ENCODE measurements at regions not wholly inside any gene's neighbourhood (a gene's known extent, or its start where the extent isn't known, plus 50 kb on each side); places are given as distances from the start of the nearest gene placed in this dataset.
"Not testable (repeated sequence)": the region's sequence is repeated elsewhere in the genome, so short reads cannot be mapped to it uniquely, and the experiment has no call there.

DNA sequence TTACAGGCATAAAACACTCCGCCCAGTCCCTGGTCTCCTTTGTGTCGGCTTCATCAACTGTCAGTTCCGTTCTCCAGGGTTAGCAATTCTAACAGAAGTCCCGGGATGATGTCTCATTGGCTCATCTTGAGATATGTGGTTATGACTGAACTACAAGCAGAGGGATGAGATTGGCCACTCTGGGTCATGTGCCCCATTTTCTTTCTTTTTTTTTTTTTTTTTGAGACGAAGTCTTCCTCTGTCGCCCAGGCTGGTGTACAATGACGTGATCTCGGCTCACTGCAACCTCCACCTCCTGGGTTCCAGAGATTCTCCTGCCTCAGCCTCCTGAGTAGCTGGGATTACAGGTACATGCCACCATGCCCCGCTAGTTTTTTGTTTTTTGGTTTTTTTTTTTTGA is 95.4 kb upstream of the MRI1 start:
- in situ Hi-C loops (cut with HindIII; ENCODE audit: low pct_unique_long_range_greater_than_20kb, low sequenced_read_pairs), result no loop called here
- no peak for DNase-seq (ENCODE audit: low read depth, low spot score)

DNA sequence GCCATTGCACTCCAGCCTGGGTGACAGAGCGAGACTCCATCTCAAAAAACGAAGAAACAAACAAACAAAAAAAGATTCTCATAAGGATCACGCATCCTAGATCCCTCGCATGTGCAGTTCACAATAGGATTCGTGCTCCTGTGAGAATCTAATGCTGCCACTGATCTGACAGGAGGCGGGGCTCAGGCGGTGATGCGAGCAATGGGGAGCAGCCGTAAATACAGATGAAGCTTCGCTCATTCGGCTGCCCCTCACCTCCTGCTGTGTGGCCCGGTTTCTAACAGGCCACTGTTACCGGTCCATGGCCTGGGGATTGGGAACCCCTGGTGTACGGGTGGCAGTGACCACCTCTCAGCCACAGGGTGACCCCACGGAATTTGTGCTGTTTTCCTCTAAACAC is 98.2 kb upstream of the MRI1 start:
- DNase-seq (ENCODE audit: low read depth, low spot score), result no peak
- in situ Hi-C loops (cut with HindIII; ENCODE audit: low pct_unique_long_range_greater_than_20kb, low sequenced_read_pairs), result no loop called here

DNA sequence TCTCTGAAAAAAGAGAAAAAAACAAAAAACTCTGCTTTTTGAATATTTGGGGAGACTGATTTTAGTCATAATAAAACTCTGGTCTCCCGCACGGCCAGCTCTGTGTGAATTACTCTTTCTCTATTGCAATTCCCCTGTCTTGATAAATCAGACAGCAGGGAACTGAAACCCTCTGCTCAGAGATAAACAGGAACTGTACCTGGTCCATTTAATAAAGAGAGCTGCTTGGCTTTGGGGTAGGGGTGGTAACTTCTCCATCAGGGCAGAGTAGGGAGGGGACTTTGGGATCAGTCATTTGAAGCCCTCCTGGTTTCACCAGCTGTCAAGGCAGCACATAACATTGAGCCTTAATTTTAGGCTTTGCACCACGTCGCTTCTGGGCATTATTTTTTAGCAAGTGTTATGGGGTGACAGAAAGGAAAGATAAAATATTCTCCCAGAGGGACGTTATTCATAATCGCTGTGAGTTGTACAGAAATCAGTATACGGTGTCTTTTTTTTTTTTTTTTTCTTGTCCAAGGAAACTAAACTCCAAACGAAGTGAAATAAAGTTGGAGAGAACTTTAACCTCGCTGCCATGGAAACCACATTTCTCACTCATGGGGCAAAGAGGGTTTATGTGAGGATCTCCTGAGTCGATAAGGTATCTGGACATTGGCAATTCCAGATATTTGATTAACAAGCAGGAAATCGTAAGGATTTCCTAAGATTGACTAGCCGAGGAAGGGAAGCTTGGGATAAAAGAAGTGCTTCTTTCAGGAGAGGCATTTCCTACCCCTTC is 99.0 kb upstream of the MRI1 start:
- in situ Hi-C loops (cut with HindIII; ENCODE audit: low pct_unique_long_range_greater_than_20kb, low sequenced_read_pairs), result no loop called here

DNA sequence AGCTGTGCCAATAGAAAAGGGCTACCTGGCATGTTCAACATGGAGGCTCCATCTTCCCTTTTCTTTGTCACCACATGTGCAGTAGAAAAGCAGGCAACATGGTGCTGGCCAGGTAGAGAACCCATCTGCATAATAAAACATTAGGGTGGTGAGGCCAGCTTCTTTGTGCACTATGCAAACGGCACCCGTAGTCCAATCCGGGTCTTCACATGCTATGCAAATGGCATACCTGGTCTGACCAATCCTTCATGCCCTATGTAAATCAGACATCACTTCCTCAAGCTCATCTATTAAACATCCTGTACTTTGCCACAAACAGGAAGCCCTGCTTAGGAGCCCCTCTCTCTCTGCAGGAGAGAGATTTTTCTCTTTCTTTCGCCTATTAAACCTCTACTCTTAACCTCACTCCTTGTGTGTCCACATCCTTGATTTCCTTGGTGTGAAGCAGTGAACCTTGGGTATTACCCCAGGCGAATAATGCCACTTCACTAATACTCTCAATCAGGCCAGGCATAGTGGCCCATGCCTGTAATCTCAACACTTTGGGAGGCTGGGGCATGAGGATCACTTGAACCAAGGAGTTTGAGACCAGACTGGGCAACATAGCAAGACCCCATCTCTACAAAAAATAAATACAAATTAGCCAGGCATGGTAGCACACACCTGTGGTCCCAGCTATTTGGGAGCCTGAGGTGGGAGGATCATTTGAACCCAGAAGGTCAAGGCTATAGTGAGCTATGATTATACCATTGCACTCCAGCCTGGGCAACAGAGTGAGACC is 111.3 kb upstream of the MRI1 start:
- no peak for DNase-seq (ENCODE audit: low read depth, low spot score)
- in situ Hi-C loops (cut with HindIII; ENCODE audit: low pct_unique_long_range_greater_than_20kb, low sequenced_read_pairs), result no loop called here

More for the DNA sequence above, 99.0 kb upstream of the MRI1 start:
- DNase-seq (ENCODE audit: low read depth, low spot score), result no peak

DNA sequence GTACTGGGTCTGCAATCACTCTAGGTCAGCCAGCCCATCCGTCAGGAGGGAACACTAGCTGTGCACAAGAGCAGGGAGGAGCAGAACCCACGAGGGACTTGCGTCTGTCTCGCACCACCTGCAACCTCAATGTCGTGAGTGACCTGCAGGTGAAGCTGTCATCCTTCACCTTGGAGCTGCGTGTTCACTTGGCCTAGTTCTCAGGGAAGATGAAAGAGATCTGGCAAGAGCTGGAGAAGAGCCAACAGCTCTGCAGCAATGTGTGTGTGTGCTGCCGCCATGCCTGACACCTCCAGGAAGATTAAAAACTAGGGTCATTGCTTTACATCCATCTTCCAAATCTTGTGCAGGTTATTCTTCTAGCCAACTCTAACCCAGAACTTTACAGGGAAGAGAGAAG is 117.6 kb upstream of the MRI1 start:
- in situ Hi-C loops (cut with HindIII; ENCODE audit: low pct_unique_long_range_greater_than_20kb, low sequenced_read_pairs), result no loop called here
- DNase-seq (ENCODE audit: low read depth, low spot score), result no peak

DNA sequence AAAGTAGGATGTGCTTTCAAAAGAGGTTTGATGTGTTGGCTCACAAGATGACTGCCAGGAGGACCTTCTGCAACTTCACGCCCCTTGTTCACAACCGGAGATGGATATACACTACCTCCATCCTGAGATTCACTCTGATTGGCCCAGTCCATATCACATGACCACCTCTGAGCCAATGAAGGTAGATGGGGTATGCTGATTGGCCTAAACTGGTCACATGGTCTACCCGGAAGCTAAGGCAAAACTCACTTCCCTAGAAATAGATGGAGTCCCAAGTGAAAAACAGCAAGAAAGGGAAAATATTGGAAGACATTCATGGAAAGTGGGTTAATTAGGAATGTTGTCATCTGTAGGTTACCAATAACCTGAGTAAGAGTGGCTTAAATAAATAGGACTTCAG is 119.7 kb upstream of the MRI1 start:
- peak; percentile 14 for DNase-seq (ENCODE audit: low read depth, low spot score)
- in situ Hi-C loops (cut with HindIII; ENCODE audit: low pct_unique_long_range_greater_than_20kb, low sequenced_read_pairs), result no loop called here

DNA sequence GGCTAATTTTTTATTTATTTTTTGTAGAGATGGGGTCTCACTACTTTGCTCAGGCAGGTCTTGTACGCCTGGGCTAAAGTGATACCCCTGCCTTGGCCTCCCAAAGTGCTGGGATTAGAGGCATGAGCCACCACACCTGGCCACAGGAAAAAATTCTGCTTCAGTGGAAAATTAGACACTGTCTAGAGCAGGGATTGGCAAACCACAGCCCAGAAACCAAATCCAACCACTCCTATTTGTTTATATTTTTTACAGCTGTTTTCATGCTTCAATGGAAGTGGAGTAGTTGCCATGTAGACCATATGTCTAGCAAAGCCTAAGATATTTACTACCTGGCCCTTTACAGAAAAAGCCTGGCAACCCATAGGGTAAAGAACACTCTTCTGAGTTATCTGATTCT is 123.7 kb upstream of the MRI1 start:
- in situ Hi-C loops (cut with HindIII; ENCODE audit: low pct_unique_long_range_greater_than_20kb, low sequenced_read_pairs), result no loop called here
- no peak for DNase-seq (ENCODE audit: low read depth, low spot score)

DNA sequence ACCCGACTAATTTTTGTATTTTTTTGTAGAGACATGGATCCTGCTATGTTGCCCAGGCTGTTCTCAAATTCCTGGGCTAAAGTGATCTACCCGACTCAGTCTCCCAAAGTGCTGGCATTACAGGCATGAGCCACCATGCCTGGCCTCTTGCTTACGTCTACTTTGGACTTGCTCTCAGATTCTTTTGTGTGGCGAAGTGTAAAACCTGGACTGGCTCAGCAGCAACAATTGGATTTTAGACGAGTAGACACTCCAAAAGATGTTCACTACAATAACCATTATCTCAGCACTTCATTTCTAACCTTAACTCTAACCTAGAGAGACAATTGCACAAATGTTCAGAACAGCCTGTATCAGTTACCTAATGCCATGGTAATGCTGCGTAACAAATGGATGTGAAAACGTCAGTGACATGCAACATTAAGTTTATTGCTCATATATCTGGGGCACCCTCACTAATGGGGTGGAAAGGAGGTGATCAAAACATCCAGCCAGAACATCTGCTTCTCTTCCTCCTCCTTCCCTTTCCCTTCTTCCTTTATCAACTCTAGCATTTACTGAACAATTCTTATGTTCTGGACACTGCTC is 124.9 kb upstream of the MRI1 start:
- in situ Hi-C loops (cut with HindIII; ENCODE audit: low pct_unique_long_range_greater_than_20kb, low sequenced_read_pairs), result no loop called here
- DNase-seq (ENCODE audit: low read depth, low spot score), result no peak

DNA sequence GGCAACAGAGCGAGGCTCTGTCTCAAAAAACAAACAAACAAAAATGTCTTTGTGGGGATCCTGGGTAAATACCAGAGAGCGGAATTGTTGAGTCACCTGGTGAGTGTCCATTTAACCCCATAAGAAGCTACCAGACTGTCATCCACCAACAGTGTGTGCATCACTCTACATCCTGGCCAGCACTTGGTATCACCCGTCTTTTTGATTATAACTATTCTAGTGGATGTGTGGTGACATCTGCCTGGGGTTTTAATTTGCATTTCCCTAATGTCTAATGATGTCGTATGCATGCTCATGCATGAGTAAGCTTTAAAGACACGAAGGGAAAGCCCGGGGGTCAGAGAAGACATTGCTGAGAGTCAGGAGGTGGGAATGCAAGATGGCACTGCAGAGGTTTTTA is 126.7 kb upstream of the MRI1 start:
- no peak for DNase-seq (ENCODE audit: low read depth, low spot score)
- in situ Hi-C loops (cut with HindIII; ENCODE audit: low pct_unique_long_range_greater_than_20kb, low sequenced_read_pairs), result no loop called here

DNA sequence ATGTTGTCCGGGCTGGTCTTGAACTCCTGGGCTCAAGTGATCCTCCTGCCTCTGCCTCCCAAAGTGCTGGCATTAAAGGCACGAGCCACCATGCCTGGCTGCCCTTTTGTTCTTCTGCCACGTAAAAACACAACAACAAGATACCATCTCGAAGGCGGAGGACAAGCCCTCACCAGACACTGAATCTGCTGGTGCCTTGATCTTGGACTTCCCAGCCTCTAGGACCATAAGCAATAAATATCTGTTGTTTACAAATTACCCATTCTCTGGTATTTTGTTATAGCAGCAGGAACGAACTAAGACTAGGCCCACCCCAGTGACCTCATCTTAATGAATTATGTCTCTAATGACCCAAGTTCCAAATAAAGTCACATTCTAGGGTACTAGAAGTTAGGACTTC is 128.4 kb upstream of the CACNA1A start:
- in situ Hi-C loops (cut with HindIII; ENCODE audit: low pct_unique_long_range_greater_than_20kb, low sequenced_read_pairs), result no loop called here
- no peak for DNase-seq (ENCODE audit: low read depth, low spot score)

DNA sequence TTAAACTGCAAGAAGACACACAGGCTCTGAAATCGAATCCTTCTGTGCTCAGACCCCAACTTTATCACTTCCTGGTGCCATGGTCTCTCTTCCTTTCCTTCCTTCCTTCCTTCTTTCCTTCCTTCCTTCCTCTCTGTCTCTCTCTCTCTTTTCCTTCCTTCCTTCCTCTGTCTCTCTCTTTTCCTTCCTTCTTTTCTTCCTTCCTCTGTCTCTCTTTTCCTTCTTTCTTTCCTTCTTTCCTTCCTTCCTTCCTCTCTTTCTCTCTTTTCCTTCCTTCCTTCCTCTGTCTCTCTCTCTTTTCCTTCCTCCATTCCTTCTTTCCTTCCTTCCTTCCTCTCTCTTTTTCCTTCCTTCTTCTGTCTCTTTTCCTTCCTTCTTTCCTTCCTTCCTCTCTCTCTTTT is 127.2 kb upstream of the CACNA1A start:
- in situ Hi-C loops (cut with HindIII; ENCODE audit: low pct_unique_long_range_greater_than_20kb, low sequenced_read_pairs), result no loop called here
- DNase-seq (ENCODE audit: low read depth, low spot score), result no peak

DNA sequence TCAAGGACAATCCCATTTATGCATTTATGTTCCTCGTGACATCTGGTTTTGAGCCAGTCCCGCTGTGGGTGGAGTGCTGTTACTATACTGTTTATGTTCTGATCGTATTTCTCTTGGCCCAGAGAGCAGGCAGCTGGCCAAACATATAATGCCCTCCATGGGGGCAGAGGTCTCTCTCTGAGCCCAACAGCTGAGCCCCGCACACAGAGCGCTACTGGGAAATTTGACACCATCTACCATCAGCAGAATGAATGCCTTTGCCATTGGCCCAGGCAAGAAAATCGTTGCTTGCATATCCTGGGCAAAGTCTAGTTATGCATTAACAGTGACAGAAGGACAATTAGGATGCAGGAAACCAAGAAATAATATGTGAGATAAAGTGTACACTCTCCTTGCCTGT is 126.8 kb upstream of the CACNA1A start:
- peak; percentile 23 for DNase-seq (ENCODE audit: low read depth, low spot score)
- in situ Hi-C loops (cut with HindIII; ENCODE audit: low pct_unique_long_range_greater_than_20kb, low sequenced_read_pairs), result no loop called here

DNA sequence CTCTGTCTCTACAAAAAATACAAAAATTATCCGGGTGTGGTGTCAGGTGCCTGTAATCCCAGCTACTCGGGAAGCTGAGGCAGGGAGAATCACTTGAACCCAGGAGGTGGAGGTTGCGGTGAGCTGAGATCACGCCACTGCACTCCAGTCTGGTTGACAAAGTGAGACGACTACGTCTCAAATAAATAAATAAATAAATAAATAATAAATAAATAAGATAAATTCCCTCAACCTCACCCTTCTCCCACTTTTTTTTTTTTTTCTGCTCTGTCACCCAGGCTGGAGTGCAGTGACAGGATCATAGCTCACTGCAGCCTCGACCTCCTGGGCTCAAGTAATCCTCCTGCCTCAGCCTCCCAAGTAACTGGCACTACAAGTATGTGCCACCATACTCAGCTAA is 125.9 kb upstream of the CACNA1A start:
- in situ Hi-C loops (cut with HindIII; ENCODE audit: low pct_unique_long_range_greater_than_20kb, low sequenced_read_pairs); DNase-seq (ENCODE audit: low read depth, low spot score): not testable (repeated sequence)

DNA sequence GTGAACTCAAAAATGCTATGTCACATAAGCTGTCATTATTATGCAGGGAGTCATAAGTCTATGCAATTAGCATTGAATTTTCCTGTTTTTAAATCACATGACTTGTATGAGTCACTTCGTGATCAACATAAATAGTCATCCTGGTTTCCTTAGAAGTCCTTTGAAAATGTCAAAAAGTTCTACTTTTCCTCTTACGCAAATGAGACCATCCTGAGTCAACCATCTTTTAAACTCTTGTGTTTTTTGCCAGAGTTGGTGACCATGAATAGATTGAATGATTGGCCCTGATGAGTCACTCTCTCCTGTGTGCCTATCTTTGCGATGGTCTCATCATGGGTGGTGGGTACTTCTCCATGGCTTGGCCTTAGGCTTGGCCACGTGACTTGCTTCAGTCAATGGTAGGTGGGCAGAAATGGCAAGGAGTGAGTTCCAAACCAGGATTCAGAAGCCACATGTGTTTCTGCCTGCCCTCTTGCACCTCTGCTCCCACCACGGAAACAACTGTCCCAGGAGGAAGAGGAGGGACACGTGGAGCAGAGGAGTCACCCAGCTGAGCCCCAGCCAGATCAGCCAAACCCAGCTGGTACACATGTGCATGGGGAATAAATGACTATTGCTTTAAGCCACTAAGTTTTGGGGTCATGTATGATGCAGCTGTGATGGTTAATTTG is 123.5 kb upstream of the CACNA1A start:
- in situ Hi-C loops (cut with HindIII; ENCODE audit: low pct_unique_long_range_greater_than_20kb, low sequenced_read_pairs), result no loop called here
- DNase-seq (ENCODE audit: low read depth, low spot score), result peak; percentile 53

DNA sequence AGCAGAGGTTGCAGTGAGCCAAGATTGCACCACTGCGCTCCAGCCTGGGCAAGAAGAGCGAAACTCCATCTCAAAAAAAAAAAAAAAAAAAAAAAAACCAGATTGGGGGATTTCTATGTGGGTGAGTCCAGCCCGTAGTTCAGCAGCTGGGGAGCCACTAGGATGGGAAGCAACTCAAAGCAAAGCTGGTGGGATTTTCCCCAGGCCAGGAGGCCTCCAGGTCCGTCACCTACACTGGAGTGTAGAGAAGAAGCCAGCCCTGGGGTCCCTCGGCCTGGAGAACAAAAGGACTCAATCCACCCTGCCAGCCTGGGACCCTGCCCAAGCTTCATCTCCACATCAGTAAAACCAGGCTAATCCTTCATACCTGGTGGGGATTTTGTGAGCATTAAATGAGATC is 121.3 kb upstream of the CACNA1A start:
- in situ Hi-C loops (cut with HindIII; ENCODE audit: low pct_unique_long_range_greater_than_20kb, low sequenced_read_pairs), result no loop called here
- DNase-seq (ENCODE audit: low read depth, low spot score), result no peak

DNA sequence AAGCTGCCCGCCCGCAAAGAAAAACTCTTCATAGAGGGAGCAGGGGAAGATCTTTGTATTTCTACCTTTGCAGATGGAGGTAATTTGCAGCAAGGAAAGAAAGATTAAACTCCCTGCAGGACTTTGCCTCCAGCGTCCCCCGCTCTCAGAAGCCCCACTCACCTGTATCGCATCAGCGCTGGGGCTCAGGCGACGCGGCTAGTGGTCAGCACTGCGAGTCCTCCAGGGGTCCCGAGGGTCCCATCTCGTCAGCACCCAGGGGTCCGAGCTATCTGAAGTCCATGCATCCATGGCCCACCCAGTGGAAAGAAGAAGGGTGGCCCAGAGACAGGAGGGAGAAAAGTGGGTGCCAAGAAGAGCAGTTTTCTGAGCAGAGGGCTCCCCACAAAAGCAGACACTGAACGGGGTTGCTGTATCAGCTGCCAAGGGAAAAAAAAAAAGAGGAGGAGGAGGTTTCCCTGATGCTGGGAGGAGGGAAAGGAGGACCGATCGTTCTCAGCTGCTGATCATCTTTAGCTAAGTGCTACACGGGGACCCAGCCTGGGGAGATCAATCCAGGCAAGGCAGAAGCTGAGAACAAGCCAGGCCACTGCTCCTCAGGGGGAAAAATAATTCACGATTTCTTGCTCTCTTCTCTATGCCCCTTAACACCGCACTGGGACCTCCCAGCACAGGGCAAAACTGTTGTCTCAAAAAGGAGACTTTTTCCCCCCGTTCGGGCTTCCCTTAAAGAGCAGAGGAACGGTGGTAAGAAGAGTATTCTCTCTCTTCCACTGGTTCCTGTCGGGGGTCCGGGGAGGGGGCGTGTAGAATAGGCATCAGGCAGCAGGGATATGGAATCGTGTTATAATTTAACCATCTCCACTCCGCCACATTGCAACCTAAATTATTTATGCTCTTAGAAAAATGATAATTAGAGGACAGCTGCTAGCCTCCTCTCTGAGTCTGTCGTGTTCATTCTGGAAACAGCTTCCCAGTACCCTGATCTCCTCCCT is 117.7 kb upstream of the CACNA1A start:
- DNase-seq (ENCODE audit: low read depth, low spot score), result no peak
- in situ Hi-C loops (cut with HindIII; ENCODE audit: low pct_unique_long_range_greater_than_20kb, low sequenced_read_pairs), result no loop called here
